Astrocyte of the cerebellum (primary cell): ENCODE measurements at regions not wholly inside any gene's neighbourhood (a gene's known extent, or its start where the extent isn't known, plus 50 kb on each side); places are given as distances from the start of the nearest gene placed in this dataset.
"Not testable (repeated sequence)": the region's sequence is repeated elsewhere in the genome, so short reads cannot be mapped to it uniquely, and the experiment has no call there.

Experiments
- DNase-seq: peaks from one replicate; pipeline ENCODE4 v3.0.0-alpha.2; 2011; ENCODE audit warnings: low read depth
- H3K4me3 ChIP-seq: 2 replicates; pipeline ENCODE4 v1.5.1; 2011; ENCODE audit warnings: mild to moderate bottlenecking, low read depth, low read length, moderate library complexity
- in situ Hi-C: cut with HindIII; loops from 2 replicates; pipeline ENCODE4 v1.10.0; 2017; ENCODE audit warnings: low sequenced_read_pairs
- TF ChIP-seq, protein P1 (sequence below): IDR thresholded peaks from 2 replicates; pipeline ENCODE4 v1.5.1; 2012; ENCODE audit warnings: low read length, low read depth, moderate library complexity, mild to moderate bottlenecking; ENCODE audit errors: missing control alignments

DNA sequence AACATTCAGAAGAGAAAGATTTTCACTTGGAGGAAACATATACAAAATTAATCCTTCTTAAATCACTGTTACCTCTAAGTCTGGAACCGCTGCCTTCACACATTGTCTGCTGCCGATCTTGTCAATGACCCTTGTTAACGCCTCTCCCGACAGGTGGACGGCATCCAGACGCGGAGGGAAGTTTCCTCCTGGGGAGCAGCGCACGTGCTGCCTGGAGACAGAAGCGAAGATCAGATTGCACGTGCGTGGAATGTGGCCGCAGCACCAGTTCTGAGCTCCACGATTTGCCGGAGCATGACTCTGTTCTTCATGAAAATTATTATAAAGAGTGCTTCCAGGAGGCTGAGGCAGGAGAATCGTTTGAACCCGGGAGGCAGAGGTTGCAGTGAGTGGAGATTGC is 183.6 kb upstream of the IRX4 start:
- DNase-seq, result no peak
- in situ Hi-C loops, result no loop called here
- TF ChIP-seq, protein P1, sequence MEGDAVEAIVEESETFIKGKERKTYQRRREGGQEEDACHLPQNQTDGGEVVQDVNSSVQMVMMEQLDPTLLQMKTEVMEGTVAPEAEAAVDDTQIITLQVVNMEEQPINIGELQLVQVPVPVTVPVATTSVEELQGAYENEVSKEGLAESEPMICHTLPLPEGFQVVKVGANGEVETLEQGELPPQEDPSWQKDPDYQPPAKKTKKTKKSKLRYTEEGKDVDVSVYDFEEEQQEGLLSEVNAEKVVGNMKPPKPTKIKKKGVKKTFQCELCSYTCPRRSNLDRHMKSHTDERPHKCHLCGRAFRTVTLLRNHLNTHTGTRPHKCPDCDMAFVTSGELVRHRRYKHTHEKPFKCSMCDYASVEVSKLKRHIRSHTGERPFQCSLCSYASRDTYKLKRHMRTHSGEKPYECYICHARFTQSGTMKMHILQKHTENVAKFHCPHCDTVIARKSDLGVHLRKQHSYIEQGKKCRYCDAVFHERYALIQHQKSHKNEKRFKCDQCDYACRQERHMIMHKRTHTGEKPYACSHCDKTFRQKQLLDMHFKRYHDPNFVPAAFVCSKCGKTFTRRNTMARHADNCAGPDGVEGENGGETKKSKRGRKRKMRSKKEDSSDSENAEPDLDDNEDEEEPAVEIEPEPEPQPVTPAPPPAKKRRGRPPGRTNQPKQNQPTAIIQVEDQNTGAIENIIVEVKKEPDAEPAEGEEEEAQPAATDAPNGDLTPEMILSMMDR, result no peak
- no peak overlapping the region for H3K4me3 ChIP-seq

DNA sequence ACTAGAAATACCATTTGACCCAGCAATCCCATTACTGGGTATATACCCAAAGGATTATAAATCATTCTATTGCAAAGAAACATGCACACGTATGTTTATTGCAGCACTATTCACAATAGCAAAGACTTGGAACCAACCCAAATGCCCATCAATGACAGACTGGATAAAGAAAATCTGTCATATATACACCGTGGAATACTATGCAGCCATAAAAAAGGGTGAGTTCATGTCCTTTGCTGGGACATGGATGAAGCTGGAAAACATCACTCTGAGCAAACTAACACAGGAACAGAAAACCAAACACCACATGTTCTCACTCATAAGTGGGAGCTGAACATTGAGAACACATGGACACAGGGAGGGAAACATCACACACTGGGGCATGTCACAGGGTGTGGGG is 180.7 kb upstream of the IRX4 start:
- in situ Hi-C loops, DNase-seq, H3K4me3 ChIP-seq: not testable (repeated sequence)

DNA sequence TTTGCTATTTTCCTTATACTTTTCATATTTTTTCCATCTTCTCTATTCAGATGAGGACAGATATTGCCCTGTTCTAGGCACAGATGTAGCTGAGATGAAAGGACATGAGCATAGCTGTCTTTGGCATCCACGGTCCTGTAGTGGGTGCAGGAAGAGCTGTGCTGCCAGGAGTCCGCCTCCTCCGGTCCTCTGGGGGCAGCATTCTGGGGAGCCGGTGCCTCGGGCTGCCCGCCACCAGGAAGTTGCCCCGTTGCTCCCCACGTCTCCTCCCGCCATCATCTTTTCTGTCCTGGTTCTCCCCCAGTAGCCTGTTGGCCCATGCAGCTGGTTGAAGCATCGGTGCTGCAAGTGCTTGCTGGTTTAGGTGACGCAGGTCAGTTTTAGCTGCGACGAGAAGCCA is 170.0 kb upstream of the IRX4 start:
- DNase-seq, result no peak
- TF ChIP-seq, protein P1, result no peak
- in situ Hi-C loops, result no loop called here
- H3K4me3 ChIP-seq, result no peak overlapping the region

DNA sequence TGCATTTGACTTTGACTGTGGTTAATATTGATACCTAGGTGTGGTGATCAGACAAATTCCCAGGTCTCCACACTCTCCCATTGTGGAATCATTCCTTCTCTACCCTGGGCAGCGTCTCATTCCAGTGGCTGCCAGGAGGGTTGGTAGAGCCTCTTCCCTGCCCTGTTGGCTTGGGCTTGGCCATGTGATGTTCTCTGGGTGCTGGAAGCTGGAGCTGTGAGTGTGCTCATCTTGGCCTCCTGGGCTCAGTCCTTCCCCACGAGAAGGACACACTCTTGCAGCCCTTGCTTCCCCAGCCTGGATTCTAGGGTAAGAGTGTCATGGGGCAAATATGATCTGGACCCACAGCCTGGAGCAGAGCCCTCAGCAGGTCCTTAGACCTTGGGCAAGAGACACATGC is 167.2 kb upstream of the IRX4 start:
- in situ Hi-C loops, result no loop called here

DNA sequence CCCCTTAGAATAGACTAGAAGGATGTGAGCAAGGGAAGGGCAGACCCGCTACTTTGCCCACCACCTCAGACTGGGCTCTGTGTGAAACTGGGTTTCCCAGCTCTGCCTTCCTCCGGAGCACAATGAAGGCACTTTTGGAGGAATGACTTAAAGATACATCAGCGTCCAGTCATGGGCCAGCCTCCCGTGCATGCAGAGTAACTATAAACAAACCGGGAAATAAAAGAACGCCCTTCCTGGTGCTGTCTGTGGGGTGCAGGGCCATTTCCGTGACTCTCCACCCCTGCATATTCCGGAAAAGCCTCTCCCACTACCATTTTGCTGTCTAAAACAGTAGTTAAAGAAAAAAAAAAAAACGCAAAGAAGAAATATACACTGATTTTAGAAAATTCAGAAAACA is 165.9 kb upstream of the IRX4 start:
- in situ Hi-C loops, result no loop called here
- no peak for DNase-seq
- TF ChIP-seq, protein P1, result no peak
- no peak overlapping the region for H3K4me3 ChIP-seq

More for the DNA sequence above, 167.2 kb upstream of the IRX4 start:
- no peak for DNase-seq
- TF ChIP-seq, protein P1, result no peak
- no peak overlapping the region for H3K4me3 ChIP-seq

DNA sequence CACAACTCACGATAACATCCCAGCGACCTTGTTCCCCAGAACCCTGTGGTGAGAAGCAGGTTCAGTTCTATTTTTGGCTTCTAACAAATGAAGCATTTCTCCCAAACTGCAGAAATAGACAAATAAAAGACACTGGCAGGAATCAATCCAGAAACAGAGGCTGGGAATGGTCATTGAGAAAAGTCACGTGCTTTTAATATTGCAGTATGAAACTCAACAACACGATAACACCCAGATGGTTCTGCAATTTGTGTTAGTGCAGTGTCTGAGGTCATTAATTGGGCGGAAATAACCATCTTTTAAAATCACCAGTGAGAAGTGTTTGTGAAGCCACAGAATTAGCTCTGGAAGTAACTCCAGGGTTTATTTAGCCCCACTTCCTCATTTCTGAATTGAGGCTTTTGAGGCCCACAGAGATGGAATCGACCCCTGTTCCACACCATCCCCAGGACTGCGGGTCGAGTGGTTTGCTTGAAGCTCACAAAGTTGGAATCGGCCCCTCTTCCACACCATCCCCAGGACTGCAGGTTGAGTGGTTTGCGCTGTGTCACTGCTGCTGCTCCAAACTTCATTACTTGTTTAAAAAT is 164.7 kb upstream of the IRX4 start:
- TF ChIP-seq, protein P1, result no peak
- in situ Hi-C loops, result no loop called here
- H3K4me3 ChIP-seq, result no peak overlapping the region
- DNase-seq, result no peak

DNA sequence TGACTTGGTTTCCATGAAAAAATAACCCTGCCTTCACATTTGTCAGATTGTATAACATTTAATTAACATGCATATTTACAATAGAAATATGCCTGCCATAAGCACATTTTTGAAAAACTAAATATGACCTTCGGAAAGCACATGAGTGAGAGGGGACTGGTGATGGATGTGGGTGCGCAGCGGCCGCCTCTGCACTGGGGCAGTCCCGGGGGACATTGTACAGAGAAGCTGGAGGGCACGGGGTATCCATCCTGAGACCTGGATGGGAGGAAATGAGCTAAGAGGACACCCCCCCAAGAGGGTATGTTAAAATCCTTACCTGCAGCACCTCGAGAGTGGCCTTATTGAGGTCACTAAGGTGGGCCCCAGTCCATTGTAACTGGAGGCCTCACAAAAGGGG is 161.3 kb upstream of the IRX4 start:
- in situ Hi-C loops, result no loop called here
- TF ChIP-seq, protein P1, result no peak
- no peak for DNase-seq
- H3K4me3 ChIP-seq, result no peak overlapping the region
